Tibial nerve (tissue), 4 donors: ENCODE measurements at regions not wholly inside any gene's neighbourhood (a gene's known extent, or its start where the extent isn't known, plus 50 kb on each side); places are given as distances from the start of the nearest gene placed in this dataset.
"Not testable (repeated sequence)": the region's sequence is repeated elsewhere in the genome, so short reads cannot be mapped to it uniquely, and the experiment has no call there.

ENCODE experiments used
- CTCF ChIP-seq, 5 experiments: fragments of 200-600 bp in 3 of 5; fragments of 450-650 bp in 2 of 5; sonication (generic) in 3 of 5; IDR thresholded peaks; one replicate each; pipeline ENCODE4 v1.5.1; 2016 to 2019; ENCODE audit warnings: antibody characterized with exemption in 5 of 5, mild to moderate bottlenecking in 3 of 5, moderate library complexity in 2 of 5
- EP300 ChIP-seq, 2 donors: sonication (generic); formaldehyde crosslinking; IDR thresholded peaks; one replicate each; pipeline ENCODE4 v1.6.1; 2017; ENCODE audit warnings: antibody characterized with exemption in 2 of 2, mild to moderate bottlenecking in 1 of 2
- POLR2A ChIP-seq, 2 donors: fragments of 450-650 bp; IDR thresholded peaks; one replicate each; pipeline ENCODE4 v1.6.1; 2017; ENCODE audit warnings: antibody characterized with exemption in 2 of 2, mild to moderate bottlenecking in 2 of 2, moderate library complexity in 2 of 2

GRCh38 chr7:96557598-96557997 is 152.0 kb downstream of the SEM1 start:
- not testable (repeated sequence) for TF ChIP-seq CTCF, POLR2A, EP300 (IDR thresholded peaks at IDR 0.05)
